GM18868 (cell line): ENCODE measurements at regions not wholly inside any gene's neighbourhood (a gene's known extent, or its start where the extent isn't known, plus 50 kb on each side); places are given as distances from the start of the nearest gene placed in this dataset.

Experiments used
- ATAC-seq: cut with Tn5 transposase; IDR thresholded peaks from one replicate; pipeline ENCODE4 v1.9.1; 2021; ENCODE audit warnings: mild to moderate bottlenecking, moderate library complexity; ENCODE audit not compliant: unreplicated experiment

DNA sequence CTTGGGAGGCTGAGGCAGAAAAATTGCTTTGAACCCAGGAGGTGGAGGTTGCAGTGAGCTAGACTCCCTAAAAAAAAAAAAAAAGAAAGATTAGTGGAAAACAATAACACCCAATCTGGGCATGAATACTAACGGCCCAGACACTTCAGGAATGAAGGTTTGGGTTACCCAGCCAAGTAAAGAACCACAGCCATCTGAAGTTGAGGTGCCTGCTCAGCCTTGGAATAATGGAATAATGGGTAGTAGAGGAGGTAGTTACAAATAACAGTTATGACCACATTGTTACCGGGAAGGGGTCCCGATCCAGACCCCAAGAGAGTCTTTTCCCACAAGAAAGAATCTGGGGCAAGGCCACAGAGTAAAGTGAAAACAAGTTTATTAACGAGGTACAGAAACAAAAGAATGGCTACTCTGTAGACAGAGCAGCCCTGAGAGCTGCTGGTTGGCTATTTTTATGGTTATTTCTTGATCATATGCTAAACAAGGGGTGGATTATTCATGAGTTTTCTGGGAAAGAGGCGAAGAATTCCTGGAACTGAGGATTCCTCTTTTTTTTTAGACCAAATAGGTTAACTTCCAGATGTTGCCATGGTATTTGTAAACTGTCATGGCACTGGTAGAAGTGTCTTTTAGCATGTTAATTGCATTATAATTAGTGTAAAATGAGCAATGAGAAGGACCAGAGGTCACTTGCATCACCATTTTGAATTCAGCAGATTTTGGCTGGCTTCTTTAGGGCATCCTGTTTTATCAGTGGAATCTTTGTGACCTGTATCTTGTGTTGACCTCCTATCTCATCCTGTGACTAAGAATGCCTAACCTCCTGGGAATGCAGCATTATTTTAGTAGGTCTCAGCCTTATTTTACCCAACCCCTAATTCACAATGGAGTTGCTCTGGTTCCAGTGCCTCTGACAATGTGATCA, 96.2 kb upstream of the HAAO start:
- ATAC-seq: no peak

DNA sequence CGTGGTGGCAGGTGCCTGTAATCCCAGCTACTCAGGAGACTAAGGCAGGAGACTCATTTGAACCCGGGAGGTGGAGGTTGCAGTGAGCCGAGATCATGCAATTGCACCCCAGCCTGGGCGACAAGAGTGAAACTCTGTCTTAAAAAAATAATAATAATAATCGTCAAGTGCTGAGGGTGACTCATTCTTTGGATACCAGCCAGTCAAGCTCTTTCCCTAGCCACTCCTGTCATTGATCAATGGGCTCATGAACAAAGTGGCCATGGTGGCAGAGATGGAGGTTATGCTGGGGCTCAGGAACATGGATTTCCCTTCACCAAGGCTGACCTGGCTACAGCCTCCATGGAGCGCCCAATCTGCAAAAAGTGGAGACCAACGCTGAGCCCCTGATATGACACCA, 94.5 kb upstream of the HAAO start:
- no peak for ATAC-seq

DNA sequence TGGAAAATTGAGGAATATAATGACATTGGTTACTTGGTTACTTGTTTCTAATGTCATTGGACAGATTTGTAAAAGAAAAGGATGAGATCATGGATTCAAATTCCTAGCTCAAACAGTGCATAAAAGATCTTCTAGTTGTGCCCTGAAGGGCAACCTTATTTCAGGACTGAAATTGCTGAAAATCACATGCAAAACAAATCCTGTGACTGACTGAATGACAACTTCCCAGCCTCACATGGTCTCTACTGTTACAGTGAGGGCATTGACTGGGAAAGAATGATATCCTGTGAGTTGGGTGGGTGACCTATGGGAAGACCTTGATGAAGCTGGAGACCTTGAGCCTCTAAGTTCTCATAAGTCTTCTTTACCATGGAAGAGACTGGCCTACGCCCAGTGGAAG, 90.4 kb upstream of the HAAO start:
- ATAC-seq: no peak

DNA sequence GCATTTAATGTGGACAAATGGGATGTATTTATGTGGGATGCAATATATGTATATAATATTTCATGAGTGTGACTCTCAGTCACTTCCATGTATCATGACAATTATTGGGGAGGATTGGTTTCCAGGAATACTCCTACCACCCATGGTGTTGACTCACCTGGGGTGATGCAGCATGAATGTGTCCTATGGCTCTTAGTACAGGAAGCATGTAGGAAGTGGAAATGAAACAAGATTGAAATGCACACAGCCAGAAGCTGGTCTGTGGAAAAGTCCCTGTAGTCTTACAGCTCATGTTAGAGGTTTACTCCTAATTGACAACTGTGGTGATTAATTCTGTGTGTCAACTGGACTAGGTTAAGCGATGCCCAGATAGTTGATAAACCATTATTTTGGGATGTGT, 89.3 kb upstream of the HAAO start:
- no peak for ATAC-seq

DNA sequence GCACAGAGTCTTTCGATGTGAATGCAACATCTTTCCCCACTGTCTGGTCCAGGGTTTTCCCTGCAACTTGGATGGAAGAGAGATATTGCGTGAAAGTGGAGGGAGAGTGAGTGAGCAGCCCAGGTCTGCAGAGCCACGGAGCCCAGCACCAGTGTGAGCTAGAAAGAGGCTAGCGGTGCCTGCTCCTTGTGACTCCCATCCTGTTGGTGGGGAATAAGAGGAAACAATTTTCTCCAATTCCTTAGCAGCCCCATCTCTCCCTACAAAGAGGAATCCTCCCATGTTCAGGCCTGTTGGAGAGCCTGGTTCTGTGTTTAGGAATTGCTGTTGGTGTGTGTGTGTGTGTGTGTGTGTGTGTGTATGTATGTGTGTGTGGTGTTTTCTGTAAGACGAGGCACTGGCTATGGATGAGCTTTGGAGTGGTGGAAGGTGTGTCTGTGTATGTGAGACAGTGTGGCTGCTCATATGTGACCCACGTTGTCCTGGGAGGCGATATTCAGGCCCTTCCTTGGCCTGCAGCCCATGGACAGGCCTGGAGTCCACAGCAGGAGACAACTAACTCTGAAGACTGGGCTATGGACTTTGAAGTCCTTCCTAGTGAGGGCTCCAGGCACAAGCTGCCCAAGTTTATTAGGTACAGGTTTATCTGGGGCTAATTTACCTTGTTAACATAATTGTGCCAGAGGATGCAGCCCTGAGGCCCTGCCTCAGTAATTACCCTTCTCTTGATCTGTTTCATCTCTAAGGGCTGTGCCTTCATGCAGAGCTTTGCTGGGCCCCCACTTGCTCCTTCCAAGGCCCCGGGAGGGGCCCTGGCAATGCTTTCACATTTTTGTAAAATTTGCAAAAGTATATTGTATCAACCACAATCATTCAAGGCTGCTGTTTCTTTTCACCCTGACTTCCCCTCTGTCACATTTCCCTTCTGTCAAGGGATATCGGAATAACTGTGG, 88.6 kb upstream of the HAAO start:
- no peak for ATAC-seq

DNA sequence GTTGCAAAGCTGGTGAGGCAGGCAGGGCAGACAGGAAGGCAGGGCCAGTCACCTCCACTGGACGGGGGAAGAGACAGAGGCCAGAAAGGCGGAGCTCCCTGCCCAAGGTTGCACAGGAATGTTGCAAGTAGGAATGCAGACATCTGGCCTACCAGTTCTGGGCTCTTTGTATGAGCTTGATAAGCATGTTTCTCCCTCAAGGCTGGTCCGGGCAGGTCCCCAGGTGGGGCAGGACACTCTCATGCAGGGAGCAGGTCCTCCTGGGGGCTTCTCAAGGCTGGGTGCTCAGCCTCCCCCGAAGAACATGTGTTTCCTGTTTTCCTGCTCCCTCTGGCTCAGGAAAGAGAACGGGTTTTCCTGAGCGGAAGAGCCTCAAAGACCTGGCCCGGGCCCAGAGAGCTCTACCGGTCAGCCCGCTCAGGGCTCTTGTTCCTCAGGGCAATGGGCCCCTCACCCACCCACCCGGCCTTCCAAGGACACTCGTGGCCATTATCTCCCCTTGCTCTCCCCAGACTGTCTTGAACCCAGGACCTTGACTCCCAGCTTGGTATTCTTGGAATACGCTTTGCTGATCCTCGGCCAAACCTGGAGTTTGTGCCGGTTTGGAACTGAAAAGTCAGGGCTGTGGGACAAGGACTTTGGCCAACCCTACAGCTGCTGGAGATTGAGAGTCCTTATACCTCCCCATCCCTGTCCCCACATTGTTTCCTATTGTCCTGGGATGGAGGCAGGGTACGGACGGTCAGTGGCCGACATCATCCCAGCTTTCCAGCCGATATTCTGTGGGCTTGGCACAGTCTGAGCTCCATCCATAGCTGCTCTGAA, 87.7 kb upstream of the HAAO start:
- ATAC-seq: no peak

DNA sequence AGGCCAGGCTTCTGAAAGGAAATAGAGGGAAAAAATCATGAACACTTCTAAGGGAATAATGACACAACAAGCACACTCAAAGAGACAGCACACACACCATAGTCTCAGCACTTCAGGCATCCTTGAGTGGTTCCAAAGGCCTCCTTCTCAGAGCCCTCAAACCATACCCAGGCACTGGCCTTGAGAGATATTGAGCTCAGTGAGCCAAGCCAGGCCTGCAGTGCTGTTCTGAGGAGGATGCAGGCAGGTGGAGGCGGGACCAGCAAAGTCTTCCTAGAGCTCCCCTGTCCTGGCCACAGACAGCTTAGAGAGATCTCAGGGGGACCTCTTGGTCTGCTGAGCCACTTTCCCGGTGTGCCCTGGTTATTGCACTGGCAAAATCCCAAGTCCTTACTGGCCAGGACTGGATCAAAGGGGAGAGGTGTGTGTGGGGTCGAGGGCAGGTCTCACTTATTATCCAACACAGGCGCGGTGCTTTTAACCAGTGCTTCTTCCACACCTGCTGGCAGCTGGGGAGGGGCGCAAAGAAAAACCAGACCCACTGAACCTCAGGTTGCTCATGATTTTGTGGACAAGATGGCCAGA, 86.8 kb upstream of the HAAO start:
- no peak for ATAC-seq

DNA sequence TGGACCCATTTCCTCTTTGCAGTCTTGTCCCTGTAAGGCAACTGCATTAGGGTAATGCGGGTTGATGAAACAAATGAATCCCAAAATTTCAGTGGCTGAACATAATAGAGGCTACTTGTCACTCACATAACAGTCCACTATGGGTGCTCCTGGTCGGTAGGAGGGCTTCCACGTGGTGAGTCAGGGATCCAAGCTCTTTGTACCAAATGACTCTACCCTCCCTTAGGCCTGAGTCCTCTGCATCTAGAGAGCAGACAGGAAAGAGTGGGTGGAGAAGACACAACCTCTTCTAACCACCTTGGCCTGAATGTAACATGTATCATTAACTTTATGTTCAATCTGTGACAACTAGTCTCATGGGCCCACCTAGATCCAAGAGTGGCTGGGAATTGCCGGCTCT, 86.2 kb upstream of the HAAO start:
- ATAC-seq: no peak

DNA sequence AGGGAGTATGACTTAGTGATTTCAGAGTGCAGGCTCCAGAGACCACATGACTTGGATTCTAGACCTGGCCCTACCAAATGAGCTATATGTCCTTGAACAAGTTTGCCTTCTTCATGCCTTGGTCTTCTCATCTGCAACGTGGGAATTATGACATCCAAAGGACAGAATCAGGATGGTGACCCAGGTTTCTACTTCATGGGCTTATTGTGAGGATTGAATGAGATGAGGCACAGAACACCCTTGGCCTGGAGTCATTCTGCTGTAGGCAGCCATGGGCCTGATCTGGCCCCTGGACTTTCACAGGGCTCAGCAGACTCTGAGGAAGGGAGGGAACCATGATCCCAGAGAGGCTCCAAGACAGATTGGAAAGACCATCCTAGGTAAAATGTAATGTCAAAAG, 85.6 kb upstream of the HAAO start:
- no peak for ATAC-seq

DNA sequence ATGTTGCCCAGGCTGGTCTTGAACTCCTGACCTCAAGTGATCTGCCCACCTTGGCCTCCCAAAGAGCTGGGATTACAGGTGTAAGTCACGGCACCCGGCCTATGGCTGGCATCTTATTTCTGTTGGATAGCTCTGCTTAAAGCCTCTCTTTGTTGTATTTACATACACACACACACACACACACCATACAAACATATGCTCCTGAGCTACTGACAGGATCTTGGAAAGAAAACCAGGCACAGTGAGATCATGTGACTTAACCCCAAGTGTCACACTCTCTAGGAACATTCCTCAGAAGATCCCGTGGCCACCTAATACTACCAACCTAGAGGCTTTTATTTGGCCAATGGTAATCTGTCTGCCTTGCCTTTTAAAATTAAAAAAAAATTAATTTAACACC, 85.1 kb upstream of the HAAO start:
- no peak for ATAC-seq

DNA sequence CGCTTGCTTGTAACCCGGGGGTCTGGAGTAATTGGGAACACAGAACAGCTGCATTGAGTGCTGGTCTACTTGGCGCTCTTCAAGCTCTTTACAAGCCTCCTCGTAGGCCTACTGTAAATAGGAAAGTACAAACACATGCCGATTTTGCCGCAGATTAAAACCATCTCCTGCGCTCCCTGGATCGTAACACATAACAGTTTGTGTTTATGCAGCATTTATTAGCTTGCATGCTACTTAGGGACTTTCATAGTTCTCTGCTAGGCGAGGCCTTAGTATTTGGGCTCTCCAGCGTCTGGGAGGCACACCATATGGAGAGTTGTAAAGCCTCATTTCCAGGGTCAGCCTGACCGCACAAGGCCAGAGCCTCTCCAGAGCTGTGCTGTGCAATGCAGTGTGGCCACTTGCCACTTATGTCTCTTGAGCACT, 84.0 kb upstream of the HAAO start:
- ATAC-seq: no peak

DNA sequence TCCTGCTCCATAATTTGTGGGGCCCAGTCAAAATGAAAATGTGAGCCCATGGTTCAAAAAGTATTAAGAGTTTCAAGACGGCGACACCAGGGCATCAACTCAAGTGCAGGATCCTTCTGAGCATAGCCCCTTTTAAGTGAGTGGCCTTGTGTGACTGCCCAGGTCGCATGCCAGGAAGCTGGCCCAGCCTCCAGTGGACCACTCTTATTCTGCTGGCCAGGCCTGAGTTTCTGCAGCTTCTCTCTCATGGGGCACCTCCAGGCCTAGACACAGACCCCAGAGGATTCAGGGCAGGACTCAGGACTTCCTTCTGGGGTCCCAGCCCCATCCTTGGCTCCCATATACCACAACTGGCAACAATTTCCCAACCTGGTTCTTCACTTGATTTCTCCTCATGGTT, 83.5 kb upstream of the HAAO start:
- ATAC-seq: no peak

DNA sequence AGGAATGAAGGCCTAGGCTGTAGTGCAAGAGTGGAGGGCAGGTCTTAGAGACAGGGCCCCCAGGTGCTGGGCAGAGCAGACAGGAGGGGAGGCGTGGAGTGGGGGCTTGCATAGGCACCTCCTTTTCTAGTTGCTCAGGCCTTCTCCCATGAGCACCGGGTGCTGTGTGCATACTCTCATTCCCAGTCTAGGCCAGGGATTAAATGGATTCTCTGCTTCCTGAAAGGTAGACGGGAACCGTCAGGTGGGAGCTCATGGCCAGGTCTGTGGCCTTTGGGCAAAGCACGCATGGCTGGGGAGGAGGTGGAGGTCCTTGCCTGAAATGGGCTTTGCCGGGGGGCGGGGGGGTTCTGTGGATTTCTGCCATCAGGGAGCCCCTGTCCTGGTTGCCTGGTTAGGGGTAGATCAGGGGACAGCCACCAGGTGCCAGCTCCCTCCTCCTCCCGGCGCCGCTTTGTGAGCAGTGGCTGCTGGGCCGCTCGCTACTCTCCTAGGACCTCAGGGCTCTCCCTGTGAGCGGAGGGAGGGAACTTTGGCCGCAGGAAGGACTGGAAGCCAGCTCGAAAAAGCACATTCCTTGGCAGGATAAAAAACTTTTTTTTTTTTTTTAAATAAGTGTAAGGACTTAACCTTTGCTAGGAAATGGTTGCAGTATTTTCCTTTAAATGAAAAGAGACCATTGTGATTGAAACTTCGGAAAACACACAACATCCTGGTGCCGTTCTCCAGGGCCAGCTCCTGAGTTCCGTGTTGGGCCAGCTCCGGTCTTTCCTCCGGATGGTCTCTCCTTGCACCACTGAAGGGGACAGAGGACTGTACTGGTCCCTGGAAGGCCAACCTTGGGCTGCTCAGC, 82.8 kb upstream of the HAAO start:
- ATAC-seq: no peak

DNA sequence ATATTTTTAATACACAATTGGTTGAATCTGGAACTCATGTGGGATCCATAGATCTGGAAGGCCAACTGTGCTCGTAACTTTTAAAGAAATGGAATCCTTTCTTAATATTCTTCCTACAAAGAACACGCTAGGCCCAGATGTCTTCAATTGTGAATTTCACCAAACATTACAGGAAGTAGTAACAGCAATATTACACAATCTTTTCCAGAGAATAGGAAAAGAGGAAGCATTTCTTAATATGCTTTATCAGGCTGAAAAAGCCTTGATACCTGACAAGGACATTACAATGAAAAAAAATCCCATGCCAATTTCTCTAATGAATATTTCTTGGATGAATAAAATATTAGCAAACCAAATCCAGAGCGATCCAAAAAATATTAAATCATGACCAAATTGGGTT, 80.3 kb upstream of the HAAO start:
- ATAC-seq: no peak

DNA sequence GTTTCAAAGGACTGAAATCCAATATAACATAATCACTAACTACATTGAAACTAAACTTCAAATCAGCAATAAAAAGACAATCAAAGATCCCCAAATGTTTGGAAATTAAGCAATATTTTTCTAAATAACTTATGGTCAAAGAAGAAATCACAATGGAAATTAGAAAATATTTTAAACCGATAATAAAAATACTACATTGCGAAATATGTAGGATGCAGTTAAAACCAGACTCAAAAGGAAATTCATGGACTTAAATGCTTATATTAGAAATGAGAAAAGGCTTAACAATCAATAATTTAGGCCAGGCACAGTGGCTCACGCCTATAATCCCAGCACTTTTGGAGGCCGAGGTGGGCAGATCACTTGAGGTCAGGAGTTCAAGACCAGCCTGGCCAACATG, 79.0 kb upstream of the HAAO start:
- ATAC-seq: no peak

DNA sequence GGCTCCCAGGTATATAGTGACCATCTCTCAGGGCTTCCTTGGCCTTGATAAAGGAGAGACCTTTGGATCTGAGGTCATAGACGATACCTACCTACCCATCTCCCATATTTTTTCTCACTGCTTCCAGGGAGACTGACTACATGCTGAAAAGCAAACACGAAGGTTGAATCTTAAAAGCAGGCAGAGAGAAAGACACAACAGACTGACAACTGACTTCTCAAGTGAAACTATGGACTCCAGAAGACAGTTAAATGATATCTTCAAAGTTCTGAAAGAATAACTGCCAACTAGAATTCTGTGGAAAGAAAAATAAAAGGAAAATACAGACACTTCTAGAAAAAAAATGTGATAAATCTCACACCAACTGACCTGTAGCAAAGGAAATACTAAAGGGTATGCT, 76.5 kb upstream of the HAAO start:
- ATAC-seq: no peak

DNA sequence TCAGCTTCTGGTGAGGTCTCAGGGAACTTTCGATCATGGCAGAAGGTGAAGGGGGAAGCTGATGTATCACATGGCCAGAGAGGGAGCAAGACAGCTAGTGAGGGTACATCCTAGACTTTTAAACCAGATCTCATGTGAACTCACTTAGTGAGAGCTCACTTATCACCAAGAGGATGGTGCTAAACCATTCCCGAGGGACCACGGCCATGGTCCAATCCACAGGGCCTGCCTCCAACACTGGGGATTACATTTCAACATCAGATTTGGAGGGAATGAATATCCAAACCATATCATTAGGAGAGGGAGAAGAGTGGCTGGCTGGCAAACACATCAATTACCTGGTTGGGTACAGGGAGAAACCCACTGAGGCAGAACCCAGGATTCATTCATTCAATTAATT, 75.7 kb upstream of the HAAO start:
- no peak for ATAC-seq

DNA sequence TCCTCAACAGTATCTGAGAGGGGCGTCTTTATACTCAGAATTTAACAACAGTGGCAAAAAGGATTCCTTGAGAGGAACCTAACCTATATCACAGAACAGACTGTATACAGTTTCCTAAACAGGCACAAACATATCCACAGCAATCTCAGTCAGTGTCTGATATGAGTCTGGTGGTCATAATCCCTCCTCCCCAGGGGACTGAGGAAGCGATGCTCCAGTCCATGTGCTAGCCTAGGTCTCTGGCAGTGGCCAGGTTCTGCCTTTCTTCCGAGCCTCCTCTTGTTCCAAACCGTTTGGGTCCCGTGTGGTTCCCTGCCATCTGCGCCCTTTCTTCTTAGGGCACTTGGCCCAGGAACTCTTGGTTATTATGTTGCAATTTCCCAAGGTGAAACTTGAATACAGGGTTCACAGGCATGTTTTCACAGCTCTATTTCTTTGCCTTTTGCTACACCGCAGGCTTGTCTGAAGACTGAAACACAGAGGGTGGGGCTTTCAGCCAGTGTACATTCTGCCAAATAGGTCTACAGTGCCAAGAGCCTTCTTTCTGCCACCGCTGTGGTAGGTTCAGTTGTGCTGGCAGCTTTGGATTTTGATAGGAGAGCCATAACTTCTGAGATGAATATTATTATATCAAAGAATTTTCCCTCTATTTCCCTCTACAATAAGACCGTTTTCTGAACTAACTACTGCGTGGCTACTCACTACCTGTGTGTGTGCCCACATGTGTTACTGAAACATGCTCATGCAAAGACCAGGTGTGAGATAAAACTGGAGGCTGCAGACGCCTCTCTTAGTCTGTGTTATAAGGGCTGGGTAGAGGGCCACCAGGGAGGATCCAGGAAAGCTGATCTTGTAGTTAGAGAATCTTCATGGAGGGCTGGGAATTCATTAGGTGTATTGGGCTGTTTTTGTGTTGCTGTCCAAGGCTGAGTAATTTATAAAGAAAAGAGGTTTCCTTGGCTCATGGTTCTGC, 75.0 kb upstream of the HAAO start:
- no peak for ATAC-seq
